ENCODE measurements at regions not wholly inside any gene's neighbourhood (a gene's known extent, or its start where the extent isn't known, plus 50 kb on each side); places are given as distances from the start of the nearest gene placed in this dataset.
"Not testable (repeated sequence)": the region's sequence is repeated elsewhere in the genome, so short reads cannot be mapped to it uniquely, and the experiment has no call there.

DNA sequence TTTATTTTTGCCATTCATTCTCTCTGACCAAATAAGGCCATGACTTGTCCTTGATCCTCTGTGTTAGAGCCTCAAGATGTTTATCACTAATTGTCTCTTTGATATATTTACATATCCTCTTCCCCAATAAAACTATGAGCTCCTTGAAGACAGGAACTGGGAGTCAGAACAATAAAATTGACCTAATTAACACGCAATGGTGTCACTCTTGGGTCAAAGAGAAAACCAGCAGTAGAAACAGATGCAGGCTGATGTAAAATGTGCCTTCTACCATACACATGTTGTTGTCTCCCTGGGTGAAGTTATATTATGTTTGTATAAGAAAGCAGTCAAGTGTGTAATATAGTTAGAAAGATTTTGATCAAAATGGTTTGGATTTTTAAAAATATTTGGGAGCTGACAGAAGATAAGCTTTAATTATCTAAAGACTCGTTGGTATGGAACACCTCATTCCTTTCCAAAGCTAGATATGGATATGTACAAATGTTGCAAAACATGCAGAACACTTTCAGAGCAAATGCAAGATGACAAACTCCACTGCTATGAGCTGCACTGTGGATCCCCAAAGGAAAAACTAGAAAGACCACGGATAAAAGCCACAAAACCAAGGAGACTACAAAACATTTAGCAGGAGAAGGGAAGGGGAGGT, 109.7 kb upstream of the STMND1 start:
- POLR2A ChIA-PET: no interaction called here
- Histone ChIP-seq H3K9ac (replicated peaks; ENCODE audit: extremely low read depth, insufficient read depth, low read length) (no peak overlapping the region), H3K4me2 (ENCODE audit: insufficient read depth, low read length) (no peak overlapping the region), H3K9me1 (replicated peaks; ENCODE audit: control insufficient read depth, extremely low read depth, insufficient read depth, low read length) (no peaks in the 10 kb centered on the region), H3K27ac (ENCODE audit: insufficient read depth, low read depth, low read length) (no peak overlapping the region), H3K27me3 (ENCODE audit: control insufficient read depth in 2 of 2, insufficient read depth in 2 of 2, low read length in 2 of 2) (peaks cover 9 to 28% of the 10 kb centered on the region in 2 experiments), H3K4me1 (ENCODE audit: control insufficient read depth, extremely low read depth, insufficient read depth, low read length) (no peaks in the 10 kb centered on the region), H4K20me1 (replicated peaks; ENCODE audit: control insufficient read depth, extremely low read depth, insufficient read depth, low read length) (no peaks in the 10 kb centered on the region), H3K79me2 (ENCODE audit: control insufficient read depth, insufficient read depth, low read length) (no peaks in the 10 kb centered on the region), H3K4me3 (replicated peaks in 1 of 3; ENCODE audit: insufficient read depth in 1 of 3, low read depth in 1 of 3, low read length in 3 of 3) (no peak overlapping the region), H3K36me3 (ENCODE audit: control insufficient read depth in 2 of 2, extremely low read depth in 1 of 2, insufficient read depth in 2 of 2, low read length in 2 of 2) (no peaks in the 10 kb centered on the region), H3K9me3 (replicated peaks; ENCODE audit: control insufficient read depth, insufficient read depth, low read length) (no peaks in the 10 kb centered on the region), H2AFZ (ENCODE audit: low read depth, low read length) (no peak overlapping the region)
- CTCF ChIA-PET: no interaction called here
- no TSS peak for BruUV-seq (replicated peaks)
- dilution Hi-C loops (cut with MboI; ENCODE audit: extremely low pct_ligation_motif_present, low sequenced_read_pairs) (no loop called here), intact Hi-C loops (cut with micrococcal nuclease) (no loop called here)
- TF ChIP-seq JUN (IDR thresholded peaks at IDR 0.05; ENCODE audit: borderline replicate concordance, insufficient read depth, insufficient read length, low read depth): no peak
- no peak for TF ChIP-seq MYC (IDR thresholded peaks at IDR 0.05; ENCODE audit: low read depth, low read length)
- no peak for TF ChIP-seq POLR2AphosphoS5 (IDR thresholded peaks at IDR 0.05; ENCODE audit: insufficient read depth, low read depth, low read length)
- TF ChIP-seq FOS (IDR thresholded peaks at IDR 0.05; ENCODE audit: borderline replicate concordance, insufficient read depth, low read length): no peak
- no peak for TF ChIP-seq EZH2 (IDR thresholded peaks at IDR 0.05; ENCODE audit: borderline replicate concordance, low read depth, low read length, severe bottlenecking)
- TF ChIP-seq, protein P1, sequence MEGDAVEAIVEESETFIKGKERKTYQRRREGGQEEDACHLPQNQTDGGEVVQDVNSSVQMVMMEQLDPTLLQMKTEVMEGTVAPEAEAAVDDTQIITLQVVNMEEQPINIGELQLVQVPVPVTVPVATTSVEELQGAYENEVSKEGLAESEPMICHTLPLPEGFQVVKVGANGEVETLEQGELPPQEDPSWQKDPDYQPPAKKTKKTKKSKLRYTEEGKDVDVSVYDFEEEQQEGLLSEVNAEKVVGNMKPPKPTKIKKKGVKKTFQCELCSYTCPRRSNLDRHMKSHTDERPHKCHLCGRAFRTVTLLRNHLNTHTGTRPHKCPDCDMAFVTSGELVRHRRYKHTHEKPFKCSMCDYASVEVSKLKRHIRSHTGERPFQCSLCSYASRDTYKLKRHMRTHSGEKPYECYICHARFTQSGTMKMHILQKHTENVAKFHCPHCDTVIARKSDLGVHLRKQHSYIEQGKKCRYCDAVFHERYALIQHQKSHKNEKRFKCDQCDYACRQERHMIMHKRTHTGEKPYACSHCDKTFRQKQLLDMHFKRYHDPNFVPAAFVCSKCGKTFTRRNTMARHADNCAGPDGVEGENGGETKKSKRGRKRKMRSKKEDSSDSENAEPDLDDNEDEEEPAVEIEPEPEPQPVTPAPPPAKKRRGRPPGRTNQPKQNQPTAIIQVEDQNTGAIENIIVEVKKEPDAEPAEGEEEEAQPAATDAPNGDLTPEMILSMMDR (IDR thresholded peaks at IDR 0.05; ENCODE audit: extremely low read depth in 1 of 2, insufficient read depth in 1 of 2, low read depth in 1 of 2, low read length in 2 of 2): no peak
- TF ChIP-seq, protein P2, sequence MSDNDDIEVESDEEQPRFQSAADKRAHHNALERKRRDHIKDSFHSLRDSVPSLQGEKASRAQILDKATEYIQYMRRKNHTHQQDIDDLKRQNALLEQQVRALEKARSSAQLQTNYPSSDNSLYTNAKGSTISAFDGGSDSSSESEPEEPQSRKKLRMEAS (IDR thresholded peaks at IDR 0.05; ENCODE audit: insufficient read depth, insufficient read length): no peak
- TF ChIP-seq GATA2 (IDR thresholded peaks at IDR 0.05; ENCODE audit: insufficient read depth, insufficient read length, low read depth, low read length): no peak
- TF ChIP-seq POLR2A (IDR thresholded peaks at IDR 0.05; ENCODE audit: low read depth, low read length): no peak
- DNase-seq (ENCODE audit: low read depth, low spot score) (no peak), FAIRE-seq (no peak)

DNA sequence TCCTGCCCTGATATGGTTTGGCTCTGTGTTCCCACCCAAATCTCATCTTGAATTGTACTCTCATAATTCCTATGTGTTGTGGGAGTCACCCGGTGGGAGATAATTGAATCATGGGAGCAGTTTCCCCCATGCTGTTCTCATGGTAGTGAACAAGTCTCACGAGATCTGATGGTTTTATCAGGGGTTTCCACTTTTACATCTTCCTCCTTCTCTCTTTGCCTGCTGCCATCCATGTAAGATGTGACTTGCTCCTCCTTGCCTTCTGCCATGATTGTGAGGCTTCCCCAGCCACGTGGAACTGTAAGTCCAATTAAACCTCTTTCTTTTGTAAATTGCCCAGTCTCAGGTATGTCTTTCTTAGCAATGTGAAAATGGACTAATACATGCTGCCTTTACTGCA, 111.9 kb upstream of the STMND1 start:
- DNase-seq (ENCODE audit: low read depth, low spot score); H4K20me1 ChIP-seq (replicated peaks; ENCODE audit: control insufficient read depth, extremely low read depth, insufficient read depth, low read length); H3K4me1 ChIP-seq (ENCODE audit: control insufficient read depth, extremely low read depth, insufficient read depth, low read length); dilution Hi-C loops (cut with MboI; ENCODE audit: extremely low pct_ligation_motif_present, low sequenced_read_pairs); H3K9ac ChIP-seq (replicated peaks; ENCODE audit: extremely low read depth, insufficient read depth, low read length); H3K79me2 ChIP-seq (ENCODE audit: control insufficient read depth, insufficient read depth, low read length); H3K27ac ChIP-seq (ENCODE audit: insufficient read depth, low read depth, low read length); POLR2A ChIA-PET; FAIRE-seq; intact Hi-C loops (cut with micrococcal nuclease); H3K4me3 ChIP-seq (replicated peaks in 1 of 3; ENCODE audit: insufficient read depth in 1 of 3, low read depth in 1 of 3, low read length in 3 of 3); H3K9me3 ChIP-seq (replicated peaks; ENCODE audit: control insufficient read depth, insufficient read depth, low read length); H3K4me2 ChIP-seq (ENCODE audit: insufficient read depth, low read length); H2AFZ ChIP-seq (ENCODE audit: low read depth, low read length); H3K36me3 ChIP-seq (ENCODE audit: control insufficient read depth in 2 of 2, extremely low read depth in 1 of 2, insufficient read depth in 2 of 2, low read length in 2 of 2); H3K9me1 ChIP-seq (replicated peaks; ENCODE audit: control insufficient read depth, extremely low read depth, insufficient read depth, low read length); BruUV-seq (replicated peaks): not testable (repeated sequence)
- peaks cover 14 to 34% of the 10 kb centered on the region in 2 experiments for H3K27me3 ChIP-seq (ENCODE audit: control insufficient read depth in 2 of 2, insufficient read depth in 2 of 2, low read length in 2 of 2)
- CTCF ChIA-PET: interaction anchor here (0.8 kb wide), 1 partner anchor 25 kb away, joined by 4 read pairs; no protein-coding TSS in a partner anchor

Data from endothelial cell of umbilical vein (primary cell).